Peyer's patch (tissue), 4 donors: ENCODE measurements at regions not wholly inside any gene's neighbourhood (a gene's known extent, or its start where the extent isn't known, plus 50 kb on each side); places are given as distances from the start of the nearest gene placed in this dataset.

Experiments used
- POLR2A ChIP-seq, 2 donors: fragments of 450-650 bp; IDR thresholded peaks; one replicate each; pipeline ENCODE4 v1.5.1; 2017; ENCODE audit warnings: antibody characterized with exemption in 2 of 2, mild to moderate bottlenecking in 2 of 2, moderate library complexity in 2 of 2
- TF ChIP-seq, protein P1 (sequence below), 6 experiments: fragments of 450-650 bp in 4 of 6; fragments of 200-600 bp in 2 of 6; sonication (generic) in 1 of 6; IDR thresholded peaks; one replicate each; pipeline ENCODE4 v1.5.1; 2017 to 2019; ENCODE audit warnings: antibody characterized with exemption in 6 of 6, mild to moderate bottlenecking in 3 of 6, moderate library complexity in 1 of 6

- TF ChIP-seq, protein P1, sequence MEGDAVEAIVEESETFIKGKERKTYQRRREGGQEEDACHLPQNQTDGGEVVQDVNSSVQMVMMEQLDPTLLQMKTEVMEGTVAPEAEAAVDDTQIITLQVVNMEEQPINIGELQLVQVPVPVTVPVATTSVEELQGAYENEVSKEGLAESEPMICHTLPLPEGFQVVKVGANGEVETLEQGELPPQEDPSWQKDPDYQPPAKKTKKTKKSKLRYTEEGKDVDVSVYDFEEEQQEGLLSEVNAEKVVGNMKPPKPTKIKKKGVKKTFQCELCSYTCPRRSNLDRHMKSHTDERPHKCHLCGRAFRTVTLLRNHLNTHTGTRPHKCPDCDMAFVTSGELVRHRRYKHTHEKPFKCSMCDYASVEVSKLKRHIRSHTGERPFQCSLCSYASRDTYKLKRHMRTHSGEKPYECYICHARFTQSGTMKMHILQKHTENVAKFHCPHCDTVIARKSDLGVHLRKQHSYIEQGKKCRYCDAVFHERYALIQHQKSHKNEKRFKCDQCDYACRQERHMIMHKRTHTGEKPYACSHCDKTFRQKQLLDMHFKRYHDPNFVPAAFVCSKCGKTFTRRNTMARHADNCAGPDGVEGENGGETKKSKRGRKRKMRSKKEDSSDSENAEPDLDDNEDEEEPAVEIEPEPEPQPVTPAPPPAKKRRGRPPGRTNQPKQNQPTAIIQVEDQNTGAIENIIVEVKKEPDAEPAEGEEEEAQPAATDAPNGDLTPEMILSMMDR (IDR thresholded peaks at IDR 0.05) = no peak
- no peak for TF ChIP-seq POLR2A (IDR thresholded peaks at IDR 0.05)
Measured at GRCh38 chr4:3838437-3839380, 72.5 kb downstream of the ADRA2C start.
